Muscle layer of duodenum (tissue), 2 donors: ENCODE measurements at regions not wholly inside any gene's neighbourhood (a gene's known extent, or its start where the extent isn't known, plus 50 kb on each side); places are given as distances from the start of the nearest gene placed in this dataset.

Experiments used
- H3K27ac ChIP-seq: one replicate; pipeline ENCODE4 v1.7.0; 2013; ENCODE audit warnings: mild to moderate bottlenecking, low read length
- H3K27me3 ChIP-seq: one replicate; pipeline ENCODE4 v1.7.0; 2013; ENCODE audit warnings: low read depth, mild to moderate bottlenecking, control low read depth, low read length
- H3K36me3 ChIP-seq, 2 donors: one replicate each; pipeline ENCODE4 v1.7.0; 2013; ENCODE audit warnings: low read length in 2 of 2, control low read depth in 1 of 2, mild to moderate bottlenecking in 1 of 2; ENCODE audit not compliant: insufficient read depth in 2 of 2, control insufficient read depth in 1 of 2
- H3K4me1 ChIP-seq, 2 donors: one replicate each; pipeline ENCODE4 v1.7.0; 2013; ENCODE audit warnings: low read length in 2 of 2, mild to moderate bottlenecking in 2 of 2, control low read depth in 1 of 2, moderate library complexity in 1 of 2; ENCODE audit not compliant: insufficient read depth in 2 of 2, control insufficient read depth in 1 of 2
- H3K4me3 ChIP-seq, 2 donors: one replicate each; pipeline ENCODE4 v1.7.0; 2013; ENCODE audit warnings: low read length in 2 of 2, low read depth in 1 of 2, mild to moderate bottlenecking in 1 of 2
- H3K9me3 ChIP-seq, 2 donors: one replicate each; pipeline ENCODE4 v1.7.0; 2013; ENCODE audit warnings: low read length in 2 of 2, control low read depth in 1 of 2, mild to moderate bottlenecking in 1 of 2; ENCODE audit not compliant: control insufficient read depth in 1 of 2
- donor health status: healthy.

DNA sequence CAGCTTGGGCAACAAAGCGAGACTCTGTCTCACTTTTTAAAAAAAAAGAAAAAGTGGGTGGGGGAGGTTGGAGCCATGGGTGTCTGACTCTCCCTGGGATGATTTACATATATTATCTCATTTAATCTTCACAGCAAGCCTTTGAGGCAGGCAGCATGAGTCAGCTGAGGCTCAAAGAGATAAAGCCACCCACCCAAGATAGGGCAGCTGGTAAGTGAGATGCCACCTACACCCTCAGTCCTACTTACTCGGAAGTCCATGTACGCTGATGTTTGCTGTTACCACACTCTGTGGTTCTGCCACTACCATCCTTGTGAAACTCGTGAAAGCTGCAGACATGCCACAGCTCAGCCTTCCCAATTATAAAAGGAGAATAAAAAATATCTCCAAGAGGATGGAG, 142.0 kb upstream of the TSHZ3 start:
- Histone ChIP-seq H3K36me3 (no peaks in the 10 kb centered on the region), H3K9me3 (peaks cover 0 to 3% of the 10 kb centered on the region in 2 donors), H3K4me1 (no peaks in the 10 kb centered on the region), H3K27me3 (no peaks in the 10 kb centered on the region), H3K4me3 (no peak overlapping the region), H3K27ac (no peak overlapping the region)

DNA sequence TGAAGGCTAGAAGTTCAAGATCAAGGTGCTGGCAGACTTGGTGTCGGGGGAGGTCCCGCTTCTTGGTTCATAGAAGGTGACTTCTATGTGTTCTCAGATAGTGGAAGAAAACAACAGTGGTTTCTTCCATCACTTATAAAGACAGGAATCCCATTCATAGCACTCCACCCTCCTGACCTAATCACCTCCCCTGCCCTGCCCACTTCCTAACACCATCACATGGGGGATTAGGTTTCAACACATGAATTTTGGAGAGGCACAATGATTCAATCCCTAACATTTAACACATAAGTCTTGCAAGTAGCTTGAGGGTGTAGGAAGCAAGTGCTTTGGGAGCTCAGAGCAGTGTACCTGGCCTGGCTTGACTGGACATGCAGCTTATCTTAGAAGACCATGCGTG, 142.8 kb upstream of the TSHZ3 start:
- no peak overlapping the region for H3K27ac ChIP-seq
- no peaks in the 10 kb centered on the region for H3K36me3 ChIP-seq
- H3K9me3 ChIP-seq, result no peaks in the 10 kb centered on the region
- H3K27me3 ChIP-seq, result no peaks in the 10 kb centered on the region
- no peak overlapping the region for H3K4me3 ChIP-seq
- H3K4me1 ChIP-seq, result no peaks in the 10 kb centered on the region

DNA sequence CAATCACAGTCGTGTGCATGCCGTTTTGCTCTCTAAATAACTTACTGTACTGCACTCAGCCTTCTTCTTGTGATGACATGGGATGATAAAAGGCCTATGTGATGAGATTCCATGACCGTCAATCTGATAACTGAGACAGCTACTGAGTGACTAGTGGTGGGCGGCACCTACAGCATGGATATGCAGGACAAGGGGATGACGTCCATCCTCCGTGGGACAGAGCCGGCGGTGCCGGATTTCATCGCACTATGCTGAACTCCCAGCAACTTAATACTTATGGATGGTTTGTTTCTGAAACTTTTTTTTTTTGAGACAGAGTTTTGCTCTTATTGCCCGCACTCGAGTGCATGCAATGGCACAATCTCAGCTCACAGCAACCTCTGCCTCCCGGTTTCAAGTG, 146.8 kb upstream of the TSHZ3 start:
- Histone ChIP-seq H3K4me3 (no peak overlapping the region), H3K27ac (no peak overlapping the region), H3K9me3 (no peaks in the 10 kb centered on the region), H3K4me1 (no peaks in the 10 kb centered on the region), H3K36me3 (no peaks in the 10 kb centered on the region), H3K27me3 (no peaks in the 10 kb centered on the region)

DNA sequence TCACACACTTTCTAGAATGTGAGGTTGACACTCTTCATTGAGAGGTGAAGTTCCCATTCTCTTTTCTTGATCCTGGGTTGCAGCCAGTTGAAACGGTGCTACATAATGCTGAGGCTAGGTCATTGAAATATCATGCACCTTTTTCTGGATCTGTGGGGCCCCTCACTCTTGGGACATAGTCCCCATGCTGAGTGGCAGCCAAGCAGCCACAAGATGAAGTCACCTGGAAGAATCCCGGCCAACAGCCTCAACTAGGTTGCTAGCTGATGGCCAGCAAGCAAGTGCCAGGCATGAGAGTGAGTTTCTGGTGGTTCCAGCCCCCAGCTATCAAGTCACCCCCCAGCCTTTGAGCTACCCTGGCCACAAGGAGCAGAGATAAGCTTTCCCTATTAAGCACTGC, 148.5 kb upstream of the TSHZ3 start:
- Histone ChIP-seq H3K9me3 (no peaks in the 10 kb centered on the region), H3K4me3 (no peak overlapping the region), H3K4me1 (no peaks in the 10 kb centered on the region), H3K36me3 (no peaks in the 10 kb centered on the region), H3K27ac (no peak overlapping the region), H3K27me3 (no peaks in the 10 kb centered on the region)

DNA sequence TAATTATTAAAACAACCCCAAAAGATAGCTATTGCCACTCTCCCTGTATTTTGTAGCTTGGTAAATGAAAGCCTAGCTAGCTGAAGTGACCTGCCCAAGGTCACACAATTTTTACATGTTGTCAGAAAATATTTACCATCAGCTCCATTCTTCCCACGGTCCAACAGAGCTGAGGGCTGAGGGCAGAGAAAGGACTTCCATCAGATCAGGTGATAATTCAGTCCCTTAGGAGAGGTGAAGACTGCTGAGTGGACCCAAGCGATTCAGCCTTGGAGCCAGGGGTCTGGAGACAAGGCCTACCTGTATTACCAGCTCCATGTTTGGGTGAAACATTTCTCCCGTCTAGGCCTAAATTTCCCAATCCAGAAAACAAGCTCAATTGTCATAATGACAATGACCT, 149.5 kb upstream of the TSHZ3 start:
- Histone ChIP-seq H3K9me3 (no peaks in the 10 kb centered on the region), H3K27ac (no peak overlapping the region), H3K27me3 (no peaks in the 10 kb centered on the region), H3K4me3 (no peak overlapping the region), H3K4me1 (no peaks in the 10 kb centered on the region), H3K36me3 (no peaks in the 10 kb centered on the region)

DNA sequence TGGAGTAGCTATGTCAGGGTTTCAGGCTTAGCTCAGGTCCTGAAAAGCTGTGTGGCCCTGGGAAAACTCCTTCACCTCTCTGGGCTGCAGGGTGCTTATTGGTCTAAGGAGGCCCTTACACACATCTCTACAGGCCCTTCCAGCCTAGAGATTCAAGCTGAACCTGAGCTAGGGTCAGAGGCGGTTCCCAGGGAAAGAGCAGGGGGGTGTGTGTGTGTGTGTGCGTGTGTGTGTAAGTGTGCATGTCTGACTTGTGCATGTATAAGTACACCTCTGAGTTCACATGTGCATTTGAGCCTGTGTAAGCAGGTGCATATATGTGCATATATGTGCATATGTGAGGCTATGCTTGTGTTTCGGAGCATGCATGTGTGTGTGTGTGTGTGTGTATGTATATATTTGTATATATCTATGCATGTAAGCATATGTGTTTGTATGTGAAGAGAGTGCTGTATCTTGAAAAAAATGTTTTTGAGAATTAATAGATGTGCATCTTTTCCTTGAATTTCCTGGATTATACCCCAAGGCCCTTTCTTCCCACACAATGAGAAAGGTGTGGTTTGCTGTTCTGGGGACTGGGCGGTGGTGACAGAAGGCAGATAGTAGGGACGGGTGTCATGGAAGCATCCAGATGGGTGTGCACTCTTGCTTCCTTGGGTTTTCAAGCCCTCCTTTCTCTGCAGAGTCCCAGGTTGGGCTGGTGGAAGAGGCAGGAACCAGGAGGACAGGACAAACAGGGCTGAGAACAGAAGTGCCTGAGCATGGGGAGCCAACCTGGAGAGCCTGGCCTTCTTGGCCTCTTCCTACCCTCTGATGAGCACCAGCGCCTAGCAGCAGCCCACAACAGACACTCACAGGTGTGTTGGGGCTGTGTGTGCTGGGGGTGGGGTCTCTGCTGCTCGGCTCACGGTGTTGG, 150.3 kb upstream of the TSHZ3 start:
- H3K4me1 ChIP-seq, result no peaks in the 10 kb centered on the region
- H3K9me3 ChIP-seq, result no peaks in the 10 kb centered on the region
- no peak overlapping the region for H3K4me3 ChIP-seq
- no peaks in the 10 kb centered on the region for H3K36me3 ChIP-seq
- no peaks in the 10 kb centered on the region for H3K27me3 ChIP-seq
- H3K27ac ChIP-seq, result no peak overlapping the region

DNA sequence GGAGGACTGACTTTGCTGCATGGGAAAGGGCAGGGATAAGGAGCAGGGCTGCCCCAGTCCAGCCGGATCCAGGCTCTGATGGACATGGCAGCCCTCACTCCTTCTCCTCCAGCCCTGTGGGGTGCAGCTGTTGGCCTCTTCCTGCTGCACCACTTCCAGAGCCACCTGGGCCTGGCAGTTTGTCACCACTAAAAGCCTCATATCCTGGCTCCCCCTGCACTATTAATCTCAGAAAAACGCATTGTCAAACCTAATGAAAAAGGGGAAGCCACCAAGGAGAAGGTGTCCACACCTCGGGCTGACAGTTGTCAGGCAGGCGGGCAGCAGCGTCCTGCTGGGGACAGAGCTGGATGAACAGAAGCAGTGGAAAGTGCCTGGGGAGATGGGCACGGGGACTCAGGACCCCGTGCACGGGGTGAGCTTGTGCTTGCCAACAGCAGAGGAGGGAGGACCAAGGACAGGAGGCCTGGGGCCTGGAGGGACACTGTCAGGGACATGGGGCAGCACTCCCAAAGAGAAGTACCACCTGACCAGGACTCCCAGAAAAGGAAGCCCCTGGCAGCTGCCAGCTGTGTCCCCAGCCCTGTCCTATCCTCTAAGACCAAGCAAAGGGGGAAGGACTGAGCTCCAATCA, 151.1 kb upstream of the TSHZ3 start:
- H3K27me3 ChIP-seq, result no peaks in the 10 kb centered on the region

DNA sequence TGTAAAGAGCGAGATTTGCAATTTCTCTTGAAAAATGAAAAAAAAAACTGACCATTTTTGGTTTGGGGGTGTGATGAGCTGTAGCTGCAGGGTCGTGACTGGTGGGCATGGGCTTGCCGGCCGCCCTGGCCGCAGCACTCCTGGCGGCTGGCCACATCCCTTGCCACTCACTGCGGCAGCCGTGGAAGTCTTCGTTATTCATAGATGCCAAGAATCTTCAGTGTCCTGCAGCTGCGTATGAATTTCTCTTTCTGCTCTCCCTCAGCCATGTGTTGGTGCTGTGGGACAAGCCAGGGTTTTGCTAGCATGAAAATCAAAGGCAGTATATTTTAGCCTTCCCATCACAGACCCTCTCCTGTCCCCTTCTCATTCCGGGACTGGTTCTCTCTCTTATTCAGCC, 151.7 kb upstream of the TSHZ3 start:
- no peaks in the 10 kb centered on the region for H3K9me3 ChIP-seq
- H3K4me1 ChIP-seq, result no peaks in the 10 kb centered on the region
- no peak overlapping the region for H3K27ac ChIP-seq
- no peaks in the 10 kb centered on the region for H3K27me3 ChIP-seq
- no peaks in the 10 kb centered on the region for H3K36me3 ChIP-seq
- no peak overlapping the region for H3K4me3 ChIP-seq

More for the DNA sequence above, 151.1 kb upstream of the TSHZ3 start:
- Histone ChIP-seq H3K36me3 (no peaks in the 10 kb centered on the region), H3K27ac (no peak overlapping the region), H3K4me3 (no peak overlapping the region), H3K4me1 (no peaks in the 10 kb centered on the region), H3K9me3 (no peaks in the 10 kb centered on the region)

DNA sequence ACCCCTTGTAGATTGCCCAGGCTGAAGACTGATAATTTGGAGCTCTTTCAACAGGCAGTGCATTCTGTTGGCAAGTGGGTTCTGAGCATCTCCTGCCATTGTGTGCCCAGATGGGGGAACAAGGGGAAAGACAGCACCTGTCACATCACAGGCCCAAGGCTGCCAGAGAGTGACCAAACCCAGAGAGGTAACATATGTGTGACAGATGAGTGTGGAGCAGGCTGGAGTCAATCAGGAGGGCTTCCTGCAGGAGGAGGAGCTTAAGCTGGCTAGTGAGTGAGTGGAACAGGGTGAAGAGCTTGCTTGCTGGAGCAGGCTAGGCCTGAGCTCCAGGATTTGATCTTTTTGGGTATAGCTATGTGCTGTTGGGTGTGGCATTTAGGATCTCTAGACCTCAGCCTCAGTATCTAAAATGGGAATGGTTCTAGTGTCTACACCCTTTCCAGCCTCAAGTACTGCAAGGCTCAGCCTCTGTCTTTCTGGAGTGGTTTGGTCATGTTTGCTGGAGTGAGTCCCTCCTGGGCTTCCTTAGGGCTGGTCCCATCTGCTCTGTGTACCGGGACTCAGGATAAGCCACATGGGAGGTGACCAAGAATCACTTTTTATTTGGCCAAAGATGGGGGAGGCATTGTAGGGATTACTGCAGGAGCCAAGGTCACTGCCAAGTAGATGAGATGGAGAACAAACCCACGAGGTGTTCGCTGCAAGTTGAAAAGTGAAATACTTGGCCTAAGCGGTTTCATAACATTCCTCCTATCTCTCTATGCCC, 152.4 kb upstream of the TSHZ3 start:
- Histone ChIP-seq H3K27me3 (no peaks in the 10 kb centered on the region), H3K36me3 (no peaks in the 10 kb centered on the region), H3K27ac (no peak overlapping the region), H3K9me3 (no peaks in the 10 kb centered on the region), H3K4me3 (no peak overlapping the region), H3K4me1 (no peaks in the 10 kb centered on the region)

DNA sequence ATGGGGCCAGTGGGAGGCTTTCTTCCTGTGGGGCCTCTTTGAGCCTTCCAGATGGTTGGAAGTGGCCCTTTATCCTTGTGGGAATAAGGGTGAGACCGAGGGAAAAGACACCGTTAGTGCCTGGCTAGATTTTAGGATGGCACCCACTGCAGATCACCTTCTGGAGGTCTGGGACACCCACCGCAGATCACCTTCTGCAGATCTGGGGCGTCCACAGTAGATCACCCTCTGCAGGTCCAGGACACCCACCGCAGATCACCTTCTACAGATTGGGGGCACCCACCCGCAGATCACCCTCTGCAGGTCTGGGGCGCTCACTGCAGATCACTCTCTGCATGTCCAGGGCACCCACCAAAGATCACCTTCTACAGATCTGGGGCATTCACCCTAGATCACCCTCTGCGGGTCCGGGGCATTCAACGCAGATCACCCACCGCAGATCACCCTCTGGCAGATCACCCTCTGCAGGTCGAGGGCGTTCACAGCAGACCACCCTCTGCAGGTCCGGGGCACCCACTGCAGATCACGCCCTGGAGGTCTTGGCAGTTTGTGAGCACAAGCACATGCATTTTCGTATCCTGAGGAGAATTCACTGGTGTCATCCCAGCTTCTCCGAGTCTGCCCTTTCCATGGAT, 153.4 kb upstream of the TSHZ3 start:
- no peaks in the 10 kb centered on the region for H3K4me1 ChIP-seq

DNA sequence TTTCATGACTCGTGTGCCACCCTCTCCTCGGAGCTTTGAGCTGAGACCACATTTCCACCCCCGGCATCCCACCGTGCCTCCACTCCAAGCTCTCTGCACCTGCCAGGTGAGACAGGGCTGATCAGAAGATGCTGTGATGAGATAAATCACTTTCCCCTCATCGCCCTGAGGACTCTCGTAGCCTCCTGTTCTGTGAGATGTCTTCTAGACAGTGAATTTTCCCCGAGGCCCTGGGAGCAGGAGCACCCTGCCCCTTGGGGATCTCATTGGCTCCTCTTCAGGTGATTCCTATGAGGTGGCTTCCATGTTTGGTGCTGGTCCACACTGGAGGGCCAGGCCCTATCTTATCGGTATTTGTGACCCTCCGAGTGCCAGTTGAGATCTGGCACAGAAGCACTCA, 154.0 kb upstream of the TSHZ3 start:
- Histone ChIP-seq H3K27me3 (no peaks in the 10 kb centered on the region), H3K27ac (no peak overlapping the region), H3K9me3 (no peaks in the 10 kb centered on the region), H3K4me1 (no peaks in the 10 kb centered on the region), H3K36me3 (no peaks in the 10 kb centered on the region), H3K4me3 (no peak overlapping the region)

More for the DNA sequence above, 153.4 kb upstream of the TSHZ3 start:
- Histone ChIP-seq H3K4me3 (no peak overlapping the region), H3K27ac (no peak overlapping the region), H3K9me3 (no peaks in the 10 kb centered on the region), H3K36me3 (no peaks in the 10 kb centered on the region), H3K27me3 (no peaks in the 10 kb centered on the region)
